ENCODE measurements at regions not wholly inside any gene's neighbourhood (a gene's known extent, or its start where the extent isn't known, plus 50 kb on each side); places are given as distances from the start of the nearest gene placed in this dataset. TPM values are rescaled to one million over a fixed set of nuclear protein-coding genes. Genes with fewer than 3 reads are reported as not detected.

Small RNAs in the stretch of these regions (microRNA-seq; reads per million reads assigned to microRNA genes)
- gene MRPS36P2 (ENCODE audit: insufficient read depth, insufficient read length): not detected

Small RNAs in the stretch of these regions (small RNA-seq; reads per million reads assigned to genes)
- gene MRPS36P2: 0 to 0.08 (median 0) reads per million in 5 experiments
